ENCODE measurements at regions not wholly inside any gene's neighbourhood (a gene's known extent, or its start where the extent isn't known, plus 50 kb on each side); places are given as distances from the start of the nearest gene placed in this dataset.
"Not testable (repeated sequence)": the region's sequence is repeated elsewhere in the genome, so short reads cannot be mapped to it uniquely, and the experiment has no call there.

GRCh38 chr2:88996588-88996987 is 305.1 kb downstream of the RPIA start:
- H3K27me3 Mint-ChIP-seq (ENCODE audit: insufficient read depth, low read depth, poor library complexity); H3K79me2 ChIP-seq (replicated peaks; ENCODE audit: insufficient read depth); H3K27me3 ChIP-seq (ENCODE audit: insufficient read depth); H3K27ac ChIP-seq (ENCODE audit: low read depth); H2AFZ ChIP-seq; H3K9me2 ChIP-seq (ENCODE audit: insufficient read depth); H3K36me3 ChIP-seq (ENCODE audit: insufficient read depth); ATAC-seq; H3F3A ChIP-seq (replicated peaks; ENCODE audit: low read depth); H3K36me3 Mint-ChIP-seq (ENCODE audit: low read depth); DNase-seq (ENCODE audit: low spot score); H3K9me3 Mint-ChIP-seq; H3K27ac Mint-ChIP-seq; H3K4me3 Mint-ChIP-seq; H3K4me2 ChIP-seq; H3K4me3 ChIP-seq; H4K20me1 ChIP-seq (replicated peaks; ENCODE audit: insufficient read depth); H3K4me1 Mint-ChIP-seq; H3K4me1 ChIP-seq (ENCODE audit: insufficient read depth): not testable (repeated sequence)

GRCh38 chr2:88999365-88999764 is 307.9 kb downstream of the RPIA start:
- Mint-ChIP-seq H3K4me1 (peaks cover 9% of the 10 kb centered on the region; the same call in 2 of the 3 replicates), H3K27me3 (ENCODE audit: insufficient read depth, low read depth, poor library complexity) (peaks cover 10% of the 10 kb centered on the region), H3K36me3 (ENCODE audit: low read depth) (no peaks in the 10 kb centered on the region), H3K9me3 (no peaks in the 10 kb centered on the region; the same call in 2 of the 3 replicates), H3K4me3 (no peak overlapping the region), H3K27ac (no peak overlapping the region)
- Histone ChIP-seq H4K20me1 (replicated peaks; ENCODE audit: insufficient read depth) (no peaks in the 10 kb centered on the region), H2AFZ (no peak overlapping the region), H3K36me3 (ENCODE audit: insufficient read depth) (no peaks in the 10 kb centered on the region), H3K4me2 (no peak overlapping the region), H3K4me3 (no peak overlapping the region), H3K79me2 (replicated peaks; ENCODE audit: insufficient read depth) (no peaks in the 10 kb centered on the region), H3K27ac (ENCODE audit: low read depth) (no peak overlapping the region), H3K4me1 (ENCODE audit: insufficient read depth) (peaks cover 5% of the 10 kb centered on the region; the same call in 1 of the 2 replicates), H3F3A (replicated peaks; ENCODE audit: low read depth) (no peaks in the 10 kb centered on the region), H3K9me2 (ENCODE audit: insufficient read depth) (peaks cover 10% of the 10 kb centered on the region; the same call in 1 of the 2 replicates), H3K27me3 (ENCODE audit: insufficient read depth) (no peaks in the 10 kb centered on the region)
- TF ChIP-seq ZNF114 (CRISPR knock-in tag; IDR thresholded peaks at IDR 0.05) (no peak), EZH2phosphoT487 (IDR thresholded peaks at IDR 0.05; ENCODE audit: unreplicated experiment) (no peak), CREB1 (CRISPR knock-in tag; IDR thresholded peaks at IDR 0.05; ENCODE audit: low read depth) (no peak), NANOG (IDR thresholded peaks at IDR 0.05; ENCODE audit: borderline replicate concordance) (no peak), ETS1 (IDR thresholded peaks at IDR 0.05) (no peak), ZNF462 (CRISPR knock-in tag; IDR thresholded peaks at IDR 0.05) (no peak), REST (IDR thresholded peaks at IDR 0.05; ENCODE audit: unreplicated experiment) (no peak)
- DNase-seq (ENCODE audit: low spot score) (no peak), ATAC-seq (no peak)
